Karpas-422 (cell line): ENCODE measurements at regions not wholly inside any gene's neighbourhood (a gene's known extent, or its start where the extent isn't known, plus 50 kb on each side); places are given as distances from the start of the nearest gene placed in this dataset.

ENCODE experiments used
- DNase-seq: peaks from one replicate; pipeline ENCODE4 v3.0.0-alpha.2; 2015
- H2AFZ ChIP-seq: fragments of 200-600 bp; sonication (generic); 2 replicates; pipeline ENCODE4 v1.6.1; 2014; ENCODE audit warnings: antibody characterized with exemption, low read length, mixed read lengths
- H3K27ac ChIP-seq: fragments of 200-600 bp; sonication (generic); 2 replicates; pipeline ENCODE4 v1.5.1; 2014; ENCODE audit warnings: mild to moderate bottlenecking, low read length, moderate library complexity
- H3K27me3 ChIP-seq: fragments of 200-600 bp; sonication (generic); 2 replicates; pipeline ENCODE4 v1.6.1; 2014; ENCODE audit warnings: low read length, mixed read lengths
- H3K36me3 ChIP-seq: fragments of 200-600 bp; sonication (generic); 2 replicates; pipeline ENCODE4 v1.6.1; 2014; ENCODE audit warnings: low read length, mixed read lengths; ENCODE audit not compliant: insufficient read depth
- H3K4me1 ChIP-seq: fragments of 200-600 bp; sonication (generic); 2 replicates; pipeline ENCODE4 v1.6.1; 2014; ENCODE audit warnings: mild to moderate bottlenecking, low read length, mixed read lengths
- H3K4me2 ChIP-seq: fragments of 200-600 bp; sonication (generic); 2 replicates; pipeline ENCODE4 v1.6.1; 2014; ENCODE audit warnings: low read length, low read depth, mild to moderate bottlenecking; ENCODE audit not compliant: poor library complexity, severe bottlenecking
- H3K4me3 ChIP-seq: fragments of 200-600 bp; sonication (generic); 2 replicates; pipeline ENCODE4 v1.5.1; 2014; ENCODE audit warnings: mild to moderate bottlenecking, antibody characterized with exemption, low read length, mixed read lengths
- H3K79me2 ChIP-seq: fragments of 200-600 bp; sonication (generic); 2 replicates; pipeline ENCODE4 v1.6.1; 2014; ENCODE audit warnings: mild to moderate bottlenecking, low read length, mixed read lengths
- H3K9ac ChIP-seq: fragments of 200-600 bp; sonication (generic); 2 replicates; pipeline ENCODE4 v1.6.0; 2014; ENCODE audit warnings: low read length
- H3K9me2 ChIP-seq: fragments of 200-600 bp; sonication (generic), shearing (Covaris generic); replicated peaks from 2 replicates; pipeline ENCODE4 v1.6.0; 2014; ENCODE audit warnings: mild to moderate bottlenecking, low read length, moderate library complexity; ENCODE audit not compliant: insufficient read depth
- H3K9me3 ChIP-seq: fragments of 300-700, 200-600 bp; sonication (generic); 2 replicates; pipeline ENCODE4 v1.6.1; 2014; ENCODE audit warnings: low read length, mixed read lengths
- H4K20me1 ChIP-seq: fragments of 200-600 bp; sonication (generic); 2 replicates; pipeline ENCODE4 v1.6.1; 2014; ENCODE audit warnings: mild to moderate bottlenecking, antibody characterized with exemption, low read length, low read depth; ENCODE audit not compliant: insufficient read depth

DNA sequence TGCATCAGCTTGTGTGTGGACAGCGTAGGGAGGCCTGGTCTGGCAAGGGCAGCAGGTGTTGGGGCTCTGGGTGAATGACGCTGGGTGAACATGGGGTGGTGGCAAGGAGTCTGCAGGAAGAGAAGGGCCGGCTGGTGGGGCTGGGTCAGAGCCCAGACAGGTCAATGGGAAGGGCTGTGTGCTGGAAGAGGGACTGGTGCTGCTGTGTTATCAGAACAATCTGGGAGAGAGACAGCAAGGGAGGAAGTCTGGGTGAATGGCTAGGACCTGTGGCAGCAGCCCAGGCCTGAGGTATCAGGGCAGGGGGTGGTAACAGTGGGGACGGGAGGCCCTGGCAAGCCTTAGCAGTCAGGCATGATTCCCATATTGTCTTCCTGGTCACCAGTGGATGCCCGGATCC, 206.7 kb downstream of the SNX19 start:
- H3K4me1 ChIP-seq, result peaks cover 38% of the 10 kb centered on the region
- H2AFZ ChIP-seq, result no peak overlapping the region
- H3K27me3 ChIP-seq, result no peaks in the 10 kb centered on the region
- H3K9ac ChIP-seq, result peak overlapping the region; percentile 45; the same call in 1 of the 2 replicates
- no peak for DNase-seq
- H3K9me3 ChIP-seq, result no peaks in the 10 kb centered on the region
- H4K20me1 ChIP-seq, result no peaks in the 10 kb centered on the region
- no peaks in the 10 kb centered on the region for H3K79me2 ChIP-seq
- H3K9me2 ChIP-seq, result no peaks in the 10 kb centered on the region
- H3K27ac ChIP-seq, result no peak overlapping the region
- H3K36me3 ChIP-seq, result no peaks in the 10 kb centered on the region
- H3K4me3 ChIP-seq, result peak overlapping the region; percentile 25; the same call in 1 of the 2 replicates
- no peak overlapping the region for H3K4me2 ChIP-seq

DNA sequence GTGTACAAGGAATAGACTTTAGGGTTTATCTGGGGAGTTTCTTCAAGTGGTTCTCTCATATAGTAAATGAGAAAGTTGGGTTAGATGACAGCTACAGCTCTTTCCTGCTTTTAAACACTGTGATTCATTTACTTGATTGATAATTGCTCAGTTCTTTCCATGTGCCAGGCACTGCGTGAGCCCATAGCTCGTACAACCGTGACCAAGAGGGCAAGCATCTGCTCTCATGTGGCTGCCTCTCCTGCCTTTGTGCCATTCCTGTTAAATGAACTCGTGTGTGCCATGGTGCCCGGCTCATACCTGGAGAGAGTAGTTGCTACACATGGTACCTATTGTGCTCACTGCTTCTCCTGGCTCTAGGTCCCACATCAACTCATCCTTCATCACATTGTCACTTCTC, 206.3 kb downstream of the SNX19 start:
- H3K27ac ChIP-seq, result peak overlapping the region; percentile 84
- peaks cover 38% of the 10 kb centered on the region for H3K4me1 ChIP-seq
- H3K4me2 ChIP-seq, result peak overlapping the region; percentile 68
- peak; percentile 39 for DNase-seq
- H3K9me2 ChIP-seq, result no peaks in the 10 kb centered on the region
- peak overlapping the region; percentile 45 for H3K9ac ChIP-seq
- H3K36me3 ChIP-seq, result no peaks in the 10 kb centered on the region
- peak overlapping the region; percentile 25; the same call in 1 of the 2 replicates for H3K4me3 ChIP-seq
- no peaks in the 10 kb centered on the region for H3K9me3 ChIP-seq
- H2AFZ ChIP-seq, result no peak overlapping the region
- no peaks in the 10 kb centered on the region for H3K79me2 ChIP-seq
- no peaks in the 10 kb centered on the region for H4K20me1 ChIP-seq
- H3K27me3 ChIP-seq, result no peaks in the 10 kb centered on the region

DNA sequence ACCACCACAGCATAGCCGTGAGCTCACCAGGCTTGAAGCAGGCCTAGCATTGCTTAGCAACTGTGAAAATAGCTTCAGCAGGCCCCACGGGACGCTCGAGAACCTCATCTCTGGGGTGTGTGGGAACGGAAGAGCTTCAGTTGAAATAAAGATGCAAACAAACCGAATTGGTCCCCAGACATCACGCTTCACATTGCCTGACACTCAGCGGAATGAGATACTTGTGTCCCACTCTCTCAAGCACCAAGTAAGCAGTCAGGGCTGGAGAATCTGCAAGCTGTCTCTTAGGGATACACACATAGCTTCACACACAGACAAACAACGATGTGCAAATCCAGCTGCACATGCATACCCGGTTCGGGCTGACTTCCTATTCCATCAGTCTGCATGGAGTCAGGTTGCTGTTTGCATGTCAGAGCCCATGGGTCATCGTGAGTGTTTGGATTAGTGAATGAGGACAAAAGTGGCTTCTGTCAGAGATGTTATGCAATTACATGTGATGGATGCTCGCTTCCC, 205.7 kb downstream of the SNX19 start:
- H3K79me2 ChIP-seq, result no peaks in the 10 kb centered on the region
- H3K4me1 ChIP-seq, result peaks cover 38% of the 10 kb centered on the region
- no peaks in the 10 kb centered on the region for H3K9me3 ChIP-seq
- no peaks in the 10 kb centered on the region for H3K27me3 ChIP-seq
- peak overlapping the region; percentile 84 for H3K27ac ChIP-seq
- peak; percentile 91 for DNase-seq
- no peak overlapping the region for H2AFZ ChIP-seq
- H3K4me3 ChIP-seq, result peak overlapping the region; percentile 51; the same call in 1 of the 2 replicates
- peak overlapping the region; percentile 50 for H3K9ac ChIP-seq
- H3K36me3 ChIP-seq, result no peaks in the 10 kb centered on the region
- H3K4me2 ChIP-seq, result peak overlapping the region; percentile 68
- no peaks in the 10 kb centered on the region for H3K9me2 ChIP-seq
- no peaks in the 10 kb centered on the region for H4K20me1 ChIP-seq

DNA sequence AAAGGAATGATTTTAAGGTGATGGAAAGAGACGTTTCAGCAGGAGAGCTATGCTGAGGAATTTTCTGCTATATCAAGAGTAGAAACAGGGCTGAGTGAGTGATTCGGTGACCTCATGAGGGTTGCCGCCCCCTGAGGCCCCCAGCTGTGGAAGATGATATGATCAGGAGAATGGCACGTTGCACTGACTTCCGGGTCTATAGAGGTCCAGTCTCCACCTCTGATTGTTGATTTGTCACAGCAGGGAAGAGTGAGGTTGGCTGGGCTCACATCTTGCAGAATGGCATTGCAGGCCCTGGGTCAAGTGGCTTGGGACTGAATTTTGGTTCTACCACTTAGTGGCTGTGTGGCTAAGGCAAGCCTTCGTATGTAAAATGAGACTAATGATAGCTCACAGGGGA, 205.1 kb downstream of the SNX19 start:
- no peaks in the 10 kb centered on the region for H3K36me3 ChIP-seq
- H3K27ac ChIP-seq, result peak overlapping the region; percentile 84
- peak; percentile 60 for DNase-seq
- no peaks in the 10 kb centered on the region for H3K9me3 ChIP-seq
- H3K4me2 ChIP-seq, result peak overlapping the region; percentile 68
- H4K20me1 ChIP-seq, result no peaks in the 10 kb centered on the region
- peaks cover 38% of the 10 kb centered on the region for H3K4me1 ChIP-seq
- peak overlapping the region; percentile 50 for H3K9ac ChIP-seq
- H3K79me2 ChIP-seq, result no peaks in the 10 kb centered on the region
- H2AFZ ChIP-seq, result peak overlapping the region; percentile 28; the same call in 1 of the 2 replicates
- H3K27me3 ChIP-seq, result no peaks in the 10 kb centered on the region
- peak overlapping the region; percentile 51 for H3K4me3 ChIP-seq
- H3K9me2 ChIP-seq, result no peaks in the 10 kb centered on the region

DNA sequence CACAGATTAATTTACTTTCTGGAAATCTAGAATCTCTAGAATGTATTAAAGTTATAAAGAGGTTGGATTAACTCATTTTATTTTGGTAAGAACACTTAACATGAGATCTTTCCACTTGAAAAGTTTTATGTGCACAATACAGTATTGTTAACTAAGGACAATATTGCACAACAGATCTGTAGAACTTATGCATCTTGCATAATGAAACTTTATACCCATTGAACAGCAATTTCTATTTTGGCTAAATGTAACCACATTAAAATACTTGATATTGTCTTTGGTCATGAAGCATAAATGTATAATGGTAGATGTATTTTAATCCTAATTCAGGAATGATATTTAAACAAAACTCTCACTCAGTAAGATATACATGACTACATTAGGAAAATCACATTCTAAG, 203.8 kb downstream of the SNX19 start:
- DNase-seq, result no peak
- Histone ChIP-seq H3K9ac (no peak overlapping the region), H3K36me3 (no peaks in the 10 kb centered on the region), H3K4me2 (peak overlapping the region; percentile 68), H3K79me2 (no peaks in the 10 kb centered on the region), H3K9me3 (no peaks in the 10 kb centered on the region), H2AFZ (no peak overlapping the region), H3K9me2 (no peaks in the 10 kb centered on the region), H3K27ac (no peak overlapping the region), H3K4me3 (no peak overlapping the region), H3K27me3 (no peaks in the 10 kb centered on the region), H4K20me1 (no peaks in the 10 kb centered on the region), H3K4me1 (peaks cover 38% of the 10 kb centered on the region)

DNA sequence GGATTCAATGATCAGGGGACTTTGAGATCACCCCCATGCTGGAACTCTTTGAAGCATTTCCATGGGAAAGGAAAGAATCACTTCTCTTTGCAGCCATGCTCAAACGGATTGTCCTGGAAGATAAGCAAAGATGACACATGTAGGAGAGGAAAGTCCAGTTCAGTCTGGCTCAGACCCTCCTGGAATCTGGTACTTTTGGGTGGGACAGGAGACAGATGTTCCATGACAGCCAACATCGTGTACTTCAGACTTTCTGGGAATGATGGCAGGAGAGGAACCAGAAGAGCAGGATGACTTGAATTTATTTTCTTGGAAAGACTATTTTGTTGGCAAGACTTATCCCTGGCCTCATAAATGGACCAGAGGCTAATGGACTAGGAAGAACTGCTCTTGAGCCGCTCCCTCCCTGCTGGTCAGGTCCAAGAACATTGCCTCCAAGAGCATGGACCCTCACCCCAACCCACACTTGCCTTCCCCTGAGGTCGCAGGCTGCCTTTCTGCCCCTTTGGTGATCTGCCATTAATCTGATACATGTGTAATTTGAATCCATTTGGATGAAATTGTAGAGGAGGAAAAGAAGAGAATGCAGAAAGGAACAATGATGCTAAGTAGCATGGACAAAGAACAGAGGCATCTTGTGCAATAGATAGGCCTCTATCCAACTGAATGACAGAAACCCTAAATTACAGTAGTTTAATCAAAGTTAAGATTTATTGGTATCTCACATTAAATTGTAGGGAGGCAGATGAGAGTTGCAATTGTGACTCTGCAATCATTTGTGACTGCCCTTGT, 201.0 kb downstream of the SNX19 start:
- Histone ChIP-seq H3K4me3 (no peak overlapping the region), H3K4me1 (peaks cover 25% of the 10 kb centered on the region)
- no peak for DNase-seq

DNA sequence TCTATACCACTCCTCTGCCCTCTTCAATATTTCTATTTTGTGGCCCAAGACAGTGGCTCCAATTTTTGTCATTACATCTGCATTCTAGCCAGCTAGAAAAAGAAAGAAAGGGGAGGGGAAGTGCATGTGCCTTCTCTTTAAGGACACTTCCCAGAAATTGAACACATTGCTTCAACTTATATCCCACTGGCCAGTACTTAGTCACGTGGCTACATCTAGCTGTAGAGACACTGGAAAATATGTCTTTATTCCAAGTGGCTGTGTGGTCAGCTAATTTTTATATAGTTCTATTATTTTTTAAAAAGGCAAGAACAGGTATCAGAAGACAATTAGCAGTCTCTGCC, 200.4 kb downstream of the SNX19 start:
- H3K4me2 ChIP-seq, result no peak overlapping the region
- no peak overlapping the region for H3K4me3 ChIP-seq
- H3K4me1 ChIP-seq, result peaks cover 20% of the 10 kb centered on the region
- no peak overlapping the region for H2AFZ ChIP-seq
- H3K79me2 ChIP-seq, result no peaks in the 10 kb centered on the region
- H3K27ac ChIP-seq, result no peak overlapping the region
- H3K9me3 ChIP-seq, result no peaks in the 10 kb centered on the region
- H4K20me1 ChIP-seq, result no peaks in the 10 kb centered on the region
- H3K36me3 ChIP-seq, result no peaks in the 10 kb centered on the region
- H3K9ac ChIP-seq, result no peak overlapping the region
- no peaks in the 10 kb centered on the region for H3K9me2 ChIP-seq
- DNase-seq, result no peak
- no peaks in the 10 kb centered on the region for H3K27me3 ChIP-seq

More for the DNA sequence above, 201.0 kb downstream of the SNX19 start:
- Histone ChIP-seq H3K79me2 (no peaks in the 10 kb centered on the region), H3K27ac (no peak overlapping the region), H3K9me2 (no peaks in the 10 kb centered on the region), H3K27me3 (no peaks in the 10 kb centered on the region), H4K20me1 (no peaks in the 10 kb centered on the region), H2AFZ (no peak overlapping the region), H3K36me3 (no peaks in the 10 kb centered on the region), H3K9ac (no peak overlapping the region), H3K4me2 (no peak overlapping the region), H3K9me3 (no peaks in the 10 kb centered on the region)

DNA sequence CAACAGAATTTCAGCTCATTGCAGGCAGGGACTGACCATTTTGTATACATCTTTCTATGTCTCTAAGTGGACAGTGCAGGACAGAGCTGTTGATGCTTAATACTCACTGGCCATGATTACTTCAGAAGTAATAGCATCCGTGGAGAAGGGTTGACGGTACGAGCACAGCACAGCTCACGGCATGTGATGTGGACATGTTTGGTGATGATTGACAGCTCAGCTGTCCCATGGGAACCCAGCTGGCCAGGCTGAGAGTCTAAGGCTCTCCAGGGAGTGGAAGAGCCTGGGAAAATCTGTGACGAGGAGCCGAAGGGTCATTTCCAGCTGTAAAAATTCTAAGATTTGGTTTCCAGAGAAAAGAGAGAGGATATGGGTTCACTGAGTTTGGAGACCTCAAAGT, 198.2 kb downstream of the SNX19 start:
- Histone ChIP-seq H3K4me2 (no peak overlapping the region), H3K4me1 (no peaks in the 10 kb centered on the region), H3K36me3 (no peaks in the 10 kb centered on the region), H2AFZ (no peak overlapping the region), H3K9me2 (no peaks in the 10 kb centered on the region), H3K27ac (no peak overlapping the region), H3K9ac (no peak overlapping the region), H3K4me3 (no peak overlapping the region), H3K79me2 (no peaks in the 10 kb centered on the region), H3K9me3 (no peaks in the 10 kb centered on the region), H3K27me3 (no peaks in the 10 kb centered on the region), H4K20me1 (no peaks in the 10 kb centered on the region)
- DNase-seq, result no peak
